HCT116 (cell line): ENCODE measurements at regions not wholly inside any gene's neighbourhood (a gene's known extent, or its start where the extent isn't known, plus 50 kb on each side); places are given as distances from the start of the nearest gene placed in this dataset.

Source experiments
- ATAC-seq: fragments of 200-7000 bp; cut with Tn5 transposase; 2 replicates; pipeline ENCODE4 v1.9.1; 2020; ENCODE audit warnings: mild to moderate bottlenecking, moderate library complexity
- BruUV-seq: library from RNA; stranded (reverse); fragments of 400-500 nt; replicated peaks from 2 replicates; lab custom pipeline; 2021; lab: Mats Ljungman, UMichigan
- CTCF ChIA-PET: fragments of 300-600 bp; sonication (Branson Sonifier 250); formaldehyde crosslinking; loops from one replicate; lab custom pipeline; 2021; ENCODE audit warnings: antibody characterized with exemption; lab: Charles Lee
- POLR2A ChIA-PET: fragments of 300-600, 350-600 bp; sonication (Branson Sonifier 250); formaldehyde crosslinking; loops from one replicate; lab custom pipeline; 2021; ENCODE audit warnings: antibody characterized with exemption; lab: Charles Lee
- RAD21 ChIA-PET, 2 experiments: fragments of 300-600 bp; sonication (Branson Sonifier 250); formaldehyde crosslinking; loops; one replicate each; lab custom pipeline; 2023; ENCODE audit warnings: low total read pairs in 2 of 2; ENCODE audit not compliant: uncharacterized antibody in 2 of 2, unreplicated experiment in 2 of 2, low non-redundant PET in 1 of 2; lab: Charles Lee
- DNase-seq: peaks from one replicate; pipeline ENCODE4 v3.0.0-alpha.2; 2010; ENCODE audit warnings: low read depth, low spot score
- H2AFZ ChIP-seq: fragments of 200-600 bp; shearing (Covaris generic), sonication (generic); 2 replicates; pipeline ENCODE4 v1.6.1; 2017; ENCODE audit warnings: low read depth, mixed run types, mixed read lengths, antibody characterized with exemption, low read length; ENCODE audit not compliant: poor library complexity, severe bottlenecking
- H3K27ac ChIP-seq: 2 replicates; pipeline ENCODE4 v1.5.1; 2012; ENCODE audit warnings: low read depth, low read length
- H3K27me3 ChIP-seq: fragments of 200-600 bp; sonication (generic); 2 replicates; pipeline ENCODE4 v1.6.1; 2016; ENCODE audit warnings: mixed run types, low read length, mixed read lengths; ENCODE audit not compliant: insufficient read depth
- H3K36me3 ChIP-seq, 2 experiments: fragments of 200-500 bp in 1 of 2; fragments of 200-600 bp in 1 of 2; sonication (Bioruptor generic) in 1 of 2; sonication (generic) in 1 of 2; 2 replicates each; pipeline versions ENCODE4 v1.5.1 to v1.6.1; 2014 to 2016; ENCODE audit warnings: low read length in 2 of 2, inconsistent platforms in 1 of 2, mixed read lengths in 1 of 2, mixed run types in 1 of 2; ENCODE audit not compliant: insufficient read depth in 2 of 2, control insufficient read depth in 1 of 2
- H3K4me1 ChIP-seq, 2 experiments: fragments of 200-600 bp in 1 of 2; sonication (generic) in 1 of 2; 2 replicates each; pipeline versions ENCODE4 v1.5.1 to v1.6.1; 2012 to 2017; ENCODE audit warnings: low read length in 2 of 2, inconsistent platforms in 1 of 2, mild to moderate bottlenecking in 1 of 2, mixed read lengths in 1 of 2, mixed run types in 1 of 2, moderate library complexity in 1 of 2; ENCODE audit not compliant: insufficient read depth in 2 of 2, control insufficient read depth in 1 of 2
- H3K4me2 ChIP-seq: fragments of 200-600 bp; sonication (generic); 2 replicates; pipeline ENCODE4 v1.6.1; 2017; ENCODE audit warnings: mixed run types, low read length, mixed read lengths
- H3K4me3 ChIP-seq, 2 experiments: fragments of 200-600 bp in 1 of 2; sonication (generic) in 1 of 2; replicated peaks in 1 of 2; 2 replicates each; pipeline ENCODE4 v1.5.1; 2011 to 2016; ENCODE audit warnings: low read length in 2 of 2, control low read depth in 1 of 2, low read depth in 1 of 2, mild to moderate bottlenecking in 1 of 2, mixed read lengths in 1 of 2, mixed run types in 1 of 2
- H3K79me2 ChIP-seq: fragments of 200-600 bp; sonication (generic); 2 replicates; pipeline ENCODE4 v1.6.1; 2017; ENCODE audit warnings: mild to moderate bottlenecking, mixed run types, low read length, moderate library complexity, mixed read lengths; ENCODE audit not compliant: insufficient read depth
- H3K9ac ChIP-seq: fragments of 200-600 bp; sonication (generic); 2 replicates; pipeline ENCODE4 v1.6.1; 2016; ENCODE audit warnings: low read length, mixed read lengths
- H3K9me2 ChIP-seq: fragments of 200-600 bp; sonication (generic), shearing (Covaris generic); 2 replicates; pipeline ENCODE4 v1.6.1; 2017; ENCODE audit warnings: mixed run types, mild to moderate bottlenecking, moderate library complexity; ENCODE audit not compliant: insufficient read depth
- H3K9me3 ChIP-seq, 2 experiments: fragments of 200-500 bp in 1 of 2; fragments of 200-600 bp in 1 of 2; sonication (Bioruptor generic) in 1 of 2; sonication (generic) in 1 of 2; 2 replicates each; pipeline ENCODE4 v1.6.1; 2014 to 2017; ENCODE audit warnings: low read length in 2 of 2, mixed read lengths in 2 of 2, inconsistent platforms in 1 of 2, low read depth in 1 of 2, mild to moderate bottlenecking in 1 of 2, mixed run types in 1 of 2, moderate library complexity in 1 of 2; ENCODE audit not compliant: control insufficient read depth in 1 of 2, insufficient read depth in 1 of 2
- H4K20me1 ChIP-seq: fragments of 200-600 bp; sonication (generic), shearing (Covaris generic); 2 replicates; pipeline ENCODE4 v1.6.1; 2017; ENCODE audit warnings: mixed run types, mild to moderate bottlenecking, moderate library complexity; ENCODE audit not compliant: insufficient read depth
- CEBPB ChIP-seq: IDR thresholded peaks from 2 replicates; pipeline ENCODE4 v1.6.1; 2012; ENCODE audit warnings: low read depth
- CTCF ChIP-seq, 3 experiments: fragments of 200-600 bp in 1 of 3; sonication (generic) in 1 of 3; IDR thresholded peaks in 2 of 3; conservative IDR thresholded peaks in 1 of 3; 2 replicates each; pipeline ENCODE4 v1.5.1; 2012 to 2017; ENCODE audit warnings: low read depth in 2 of 3, low read length in 2 of 3, antibody characterized with exemption in 1 of 3, borderline replicate concordance in 1 of 3, control low read depth in 1 of 3, mild to moderate bottlenecking in 1 of 3, mixed read lengths in 1 of 3, mixed run types in 1 of 3, moderate library complexity in 1 of 3; ENCODE audit not compliant: insufficient read depth in 1 of 3
- ELF1 ChIP-seq: IDR thresholded peaks from 2 replicates; pipeline ENCODE4 v1.6.1; 2012; ENCODE audit warnings: low read depth, borderline replicate concordance
- JUND ChIP-seq: IDR thresholded peaks from 2 replicates; pipeline ENCODE4 v1.6.1; 2012
- MAX ChIP-seq: IDR thresholded peaks from 2 replicates; pipeline ENCODE4 v1.6.1; 2012
- RAD21 ChIP-seq: IDR thresholded peaks from 2 replicates; pipeline ENCODE4 v1.6.1; 2012; ENCODE audit warnings: low read depth, mild to moderate bottlenecking
- SP1 ChIP-seq: IDR thresholded peaks from 2 replicates; pipeline ENCODE4 v1.6.1; 2012; ENCODE audit warnings: low read depth
- intact Hi-C: fragments of 100-400 bp; cut with micrococcal nuclease; formaldehyde crosslinking; loops from 2 replicates; pipeline ENCODE4 v1.10.0; 2022

- Histone ChIP-seq H3K4me2 (no peak overlapping the region), H3K4me3 (no peak overlapping the region), H3K36me3 (no peaks in the 10 kb centered on the region)
- ATAC-seq: no peak
- TF ChIP-seq MAX: no peak
- TF ChIP-seq SP1: no peak
- no peak for TF ChIP-seq ELF1
- TF ChIP-seq CTCF (IDR thresholded peaks at IDR 0.05 in 2 of 3, conservative IDR thresholded peaks at IDR 0.05 in 1 of 3; ENCODE audit: borderline replicate concordance in 1 of 3, insufficient read depth in 1 of 3, low read depth in 2 of 3, low read length in 2 of 3): no peak
- TF ChIP-seq JUND: no peak
- TF ChIP-seq, all 23 proteins: peak for 0
- Histone ChIP-seq H3K4me1 (no peaks in the 10 kb centered on the region), H3K9me3 (no peaks in the 10 kb centered on the region), H3K27me3 (peaks cover 38% of the 10 kb centered on the region), H2AFZ (no peak overlapping the region), H3K9me2 (no peaks in the 10 kb centered on the region), H3K79me2 (no peaks in the 10 kb centered on the region), H4K20me1 (no peaks in the 10 kb centered on the region), H3K9ac (no peak overlapping the region), H3K27ac (no peak overlapping the region)
- ChIA-PET POLR2A (no interaction called here), CTCF (no interaction called here), RAD21 (no interaction called here)
- intact Hi-C loops: loop anchor here (10.0 kb wide), 1 partner anchor 317 kb away; no protein-coding TSS in a partner anchor
- no TSS peak for BruUV-seq
- no peak for DNase-seq
Observed at GRCh38 chr5:10867389-10868303, 106.6 kb upstream of the DAP start.

GRCh38 chr5:10866913-10867312, 105.9 kb upstream of the DAP start:
- intact Hi-C loops: loop anchor here (10.0 kb wide), 1 partner anchor 318 kb away; no protein-coding TSS in a partner anchor
- ATAC-seq (no peak), DNase-seq (no peak)
- no peaks in the 10 kb centered on the region for H3K36me3 ChIP-seq
- no peak overlapping the region for H3K9ac ChIP-seq
- no peak overlapping the region for H3K4me2 ChIP-seq
- H3K79me2 ChIP-seq: no peaks in the 10 kb centered on the region
- BruUV-seq: no TSS peak
- H3K4me1 ChIP-seq: no peaks in the 10 kb centered on the region
- no peaks in the 10 kb centered on the region for H3K9me2 ChIP-seq
- no peak for TF ChIP-seq ELF1
- TF ChIP-seq CTCF (IDR thresholded peaks at IDR 0.05 in 2 of 3, conservative IDR thresholded peaks at IDR 0.05 in 1 of 3; ENCODE audit: borderline replicate concordance in 1 of 3, insufficient read depth in 1 of 3, low read depth in 2 of 3, low read length in 2 of 3): peak in 1 of 3 experiments; percentile 24; a peak in 1 of 6 replicates
- TF ChIP-seq CEBPB: no peak
- TF ChIP-seq RAD21: peak; percentile 37; the same call in 1 of the 2 replicates
- RAD21 ChIA-PET: no interaction called here
- CTCF ChIA-PET: no interaction called here
- H2AFZ ChIP-seq: no peak overlapping the region
- H3K27me3 ChIP-seq: peaks cover 44% of the 10 kb centered on the region
- no peak overlapping the region for H3K27ac ChIP-seq
- no peak overlapping the region for H3K4me3 ChIP-seq
- H4K20me1 ChIP-seq: no peaks in the 10 kb centered on the region
- H3K9me3 ChIP-seq: no peaks in the 10 kb centered on the region
- POLR2A ChIA-PET: no interaction called here
